Muscle of leg (tissue), 3 donors: ENCODE measurements at regions not wholly inside any gene's neighbourhood (a gene's known extent, or its start where the extent isn't known, plus 50 kb on each side); places are given as distances from the start of the nearest gene placed in this dataset.
"Not testable (repeated sequence)": the region's sequence is repeated elsewhere in the genome, so short reads cannot be mapped to it uniquely, and the experiment has no call there.

Source experiments
- DNase-seq: peaks from one replicate; pipeline ENCODE4 v3.0.0; 2013
- H3K27ac ChIP-seq: one replicate; pipeline ENCODE4 v1.5.1; 2013; ENCODE audit warnings: mild to moderate bottlenecking, low read length, control low read depth
- H3K27me3 ChIP-seq: one replicate; pipeline ENCODE4 v1.6.1; 2013; ENCODE audit warnings: low read length; ENCODE audit not compliant: control insufficient read depth, insufficient read depth
- H3K36me3 ChIP-seq: one replicate; pipeline ENCODE4 v1.6.1; 2013; ENCODE audit warnings: low read length; ENCODE audit not compliant: control insufficient read depth, insufficient read depth
- H3K4me1 ChIP-seq: one replicate; pipeline ENCODE4 v1.6.1; 2013; ENCODE audit warnings: low read length; ENCODE audit not compliant: control insufficient read depth, insufficient read depth
- H3K4me3 ChIP-seq: one replicate; pipeline ENCODE4 v1.5.1; 2013; ENCODE audit warnings: low read length, control low read depth
- H3K9me3 ChIP-seq: replicated peaks from 2 replicates; pipeline ENCODE4 v1.6.1; 2013; ENCODE audit warnings: low read depth, low read length; ENCODE audit not compliant: control insufficient read depth
- WGBS: methylation state at CpG from one replicate; pipeline ENCODE4 v1.1.5; 2013; ENCODE audit warnings: missing lambda C conversion rate; ENCODE audit not compliant: insufficient coverage; 5-methylcytosine and 5-hydroxymethylcytosine counted together

- Histone ChIP-seq H3K27me3 (no peaks in the 10 kb centered on the region), H3K36me3 (no peaks in the 10 kb centered on the region), H3K27ac (no peak overlapping the region), H3K9me3 (no peaks in the 10 kb centered on the region), H3K4me3 (no peak overlapping the region), H3K4me1 (no peaks in the 10 kb centered on the region)
- no peak for DNase-seq
- WGBS, result no CpG with 5 or more reads among the region's 1 CpG
Observed at GRCh38 chr7:126103582-126103981, 1149.2 kb downstream of the GRM8 start.

GRCh38 chr7:126083014-126083413, 1153.4 kb upstream of the POT1 start:
- Histone ChIP-seq H3K27ac (no peak overlapping the region), H3K9me3 (peaks cover 4% of the 10 kb centered on the region), H3K4me3 (no peak overlapping the region), H3K36me3 (no peaks in the 10 kb centered on the region), H3K4me1 (no peaks in the 10 kb centered on the region), H3K27me3 (no peaks in the 10 kb centered on the region)
- no peak for DNase-seq

- Histone ChIP-seq H3K4me3 (no peak overlapping the region), H3K4me1 (no peaks in the 10 kb centered on the region), H3K27ac (no peak overlapping the region), H3K9me3 (no peaks in the 10 kb centered on the region), H3K27me3 (no peaks in the 10 kb centered on the region), H3K36me3 (no peaks in the 10 kb centered on the region)
- no peak for DNase-seq
Observed at GRCh38 chr7:126079581-126079980, 1150.0 kb upstream of the POT1 start.

GRCh38 chr7:126079151-126079550, 1149.5 kb upstream of the POT1 start:
- no peaks in the 10 kb centered on the region for H3K9me3 ChIP-seq
- DNase-seq, result no peak
- WGBS, result no CpG with 5 or more reads among the region's 3 CpGs
- H3K36me3 ChIP-seq, result no peaks in the 10 kb centered on the region
- H3K4me3 ChIP-seq, result no peak overlapping the region
- H3K27me3 ChIP-seq, result no peaks in the 10 kb centered on the region
- H3K4me1 ChIP-seq, result no peaks in the 10 kb centered on the region
- no peak overlapping the region for H3K27ac ChIP-seq

GRCh38 chr7:126065766-126066165, 1136.1 kb upstream of the POT1 start:
- DNase-seq, result no peak
- Histone ChIP-seq H3K4me1 (no peaks in the 10 kb centered on the region), H3K9me3 (no peaks in the 10 kb centered on the region), H3K4me3 (no peak overlapping the region), H3K27ac (no peak overlapping the region), H3K27me3 (no peaks in the 10 kb centered on the region), H3K36me3 (no peaks in the 10 kb centered on the region)
- no CpG with 5 or more reads among the region's 4 CpGs for WGBS

GRCh38 chr7:126057979-126058378, 1128.4 kb upstream of the POT1 start:
- DNase-seq, result no peak
- no peaks in the 10 kb centered on the region for H3K9me3 ChIP-seq
- no peaks in the 10 kb centered on the region for H3K36me3 ChIP-seq
- H3K27me3 ChIP-seq, result no peaks in the 10 kb centered on the region
- no peaks in the 10 kb centered on the region for H3K4me1 ChIP-seq
- H3K27ac ChIP-seq, result no peak overlapping the region
- no peak overlapping the region for H3K4me3 ChIP-seq

GRCh38 chr7:126056613-126057012, 1127.0 kb upstream of the POT1 start:
- H3K4me3 ChIP-seq, H3K27me3 ChIP-seq, H3K9me3 ChIP-seq, DNase-seq, H3K27ac ChIP-seq, H3K4me1 ChIP-seq, H3K36me3 ChIP-seq: not testable (repeated sequence)
- no CpG with 5 or more reads among the region's 4 CpGs for WGBS

- Histone ChIP-seq H3K4me1 (no peaks in the 10 kb centered on the region), H3K36me3 (no peaks in the 10 kb centered on the region), H3K9me3 (no peaks in the 10 kb centered on the region), H3K27me3 (no peaks in the 10 kb centered on the region), H3K4me3 (no peak overlapping the region), H3K27ac (no peak overlapping the region)
- no peak for DNase-seq
- WGBS, result no CpG with 5 or more reads among the region's 1 CpG
Observed at GRCh38 chr7:126052229-126052628, 1122.6 kb upstream of the POT1 start.

GRCh38 chr7:126044662-126045061, 1115.0 kb upstream of the POT1 start:
- Histone ChIP-seq H3K27ac (no peak overlapping the region), H3K9me3 (no peaks in the 10 kb centered on the region), H3K27me3 (no peaks in the 10 kb centered on the region), H3K4me3 (no peak overlapping the region), H3K4me1 (no peaks in the 10 kb centered on the region), H3K36me3 (no peaks in the 10 kb centered on the region)
- no CpG with 5 or more reads among the region's 1 CpG for WGBS
- no peak for DNase-seq

- H3K4me1 ChIP-seq, result no peaks in the 10 kb centered on the region
- no peak overlapping the region for H3K27ac ChIP-seq
- 93% methylated on average over 2 of the region's 5 CpGs for WGBS
- H3K36me3 ChIP-seq, result no peaks in the 10 kb centered on the region
- H3K27me3 ChIP-seq, result no peaks in the 10 kb centered on the region
- H3K9me3 ChIP-seq, result no peaks in the 10 kb centered on the region
- DNase-seq, result no peak
- H3K4me3 ChIP-seq, result no peak overlapping the region
Observed at GRCh38 chr7:126041472-126041871, 1111.8 kb upstream of the POT1 start.

GRCh38 chr7:126040114-126041045, 1110.8 kb upstream of the POT1 start:
- 78% methylated on average over 18 of the region's 18 CpGs for WGBS
- H3K36me3 ChIP-seq, result no peaks in the 10 kb centered on the region
- DNase-seq, result peak; percentile 1

More at GRCh38 chr7:126040114-126041045, 1110.8 kb upstream of the POT1 start:
- Histone ChIP-seq H3K9me3 (no peaks in the 10 kb centered on the region), H3K4me1 (no peaks in the 10 kb centered on the region), H3K27me3 (no peaks in the 10 kb centered on the region), H3K27ac (no peak overlapping the region), H3K4me3 (no peak overlapping the region)
